HepG2 (cell line): ENCODE measurements at regions not wholly inside any gene's neighbourhood (a gene's known extent, or its start where the extent isn't known, plus 50 kb on each side); places are given as distances from the start of the nearest gene placed in this dataset.
"Not testable (repeated sequence)": the region's sequence is repeated elsewhere in the genome, so short reads cannot be mapped to it uniquely, and the experiment has no call there.

Source experiments
- ATAC-seq: fragments of 200-7000 bp; cut with Tn5 transposase; 3 replicates; pipeline ENCODE4 v1.9.1; 2020; ENCODE audit warnings: mild to moderate bottlenecking, moderate library complexity
- BruUV-seq: library from RNA; stranded (reverse); fragments of 400-500 nt; replicated peaks from 2 replicates; lab custom pipeline; 2021; lab: Mats Ljungman, UMichigan
- CTCF ChIA-PET: fragments of 300-600 bp; formaldehyde crosslinking; extraction: SDS; loops from one replicate; lab custom pipeline; 2021; ENCODE audit warnings: low total read pairs, inconsistent platforms, low intra/inter-chr PET ratio; lab: Yijun Ruan, JAX
- POLR2A ChIA-PET: fragments of 350-600 bp; sonication (Branson Sonifier 250); formaldehyde crosslinking; loops from one replicate; lab custom pipeline; 2020; ENCODE audit warnings: antibody characterized with exemption, inconsistent platforms; lab: Yijun Ruan, JAX
- DNase-seq: peaks from one replicate; pipeline ENCODE4 v3.0.0-alpha.2; 2015; ENCODE audit warnings: low spot score
- FAIRE-seq: peaks from 3 replicates; lab custom pipeline; 2011; peaks lifted over from hg19 to GRCh38; lab: Jason Lieb, UNC
- H2AFZ ChIP-seq: one replicate; pipeline ENCODE4 v1.6.1; 2011; ENCODE audit warnings: low read length, inconsistent platforms
- H3K27ac ChIP-seq: fragments of 300-600 bp; 3 replicates; pipeline ENCODE4 v1.8.0; 2011; ENCODE audit warnings: mixed run types, mild to moderate bottlenecking, mixed read lengths, low read length, inconsistent platforms; ENCODE audit not compliant: insufficient read depth; ENCODE audit errors: extremely low read length
- H3K27me3 ChIP-seq, 2 experiments: fragments of 200-600 bp in 1 of 2; 2 replicates in 1 of 2; 3 replicates in 1 of 2; pipeline versions ENCODE4 v1.6.0 to v1.8.0; 2011; ENCODE audit warnings: low read length in 2 of 2, mild to moderate bottlenecking in 2 of 2, moderate library complexity in 2 of 2, inconsistent platforms in 1 of 2; ENCODE audit not compliant: insufficient read depth in 2 of 2, control insufficient read depth in 1 of 2
- H3K36me3 ChIP-seq, 2 experiments: fragments of 200-600 bp in 1 of 2; replicated peaks in 1 of 2; 2 replicates in 1 of 2; 3 replicates in 1 of 2; pipeline versions ENCODE4 v1.5.1 to v1.8.0; 2011; ENCODE audit warnings: low read length in 2 of 2, inconsistent platforms in 1 of 2; ENCODE audit not compliant: insufficient read depth in 2 of 2, control insufficient read depth in 1 of 2
- H3K4me1 ChIP-seq: 2 replicates; pipeline ENCODE4 v1.5.1; 2012; ENCODE audit warnings: low read length, inconsistent platforms; ENCODE audit not compliant: insufficient read depth
- H3K4me2 ChIP-seq: 2 replicates; pipeline ENCODE4 v1.6.0; 2011; ENCODE audit warnings: low read depth, low read length, inconsistent platforms
- H3K4me3 ChIP-seq, 3 experiments: fragments of 200-600 bp in 1 of 3; sonication (generic), shearing (Covaris generic) in 1 of 3; replicated peaks in 1 of 3; 2 replicates each; pipeline ENCODE4 v1.5.1; 2011 to 2016; ENCODE audit warnings: low read length in 3 of 3, inconsistent platforms in 2 of 3, low read depth in 2 of 3, mild to moderate bottlenecking in 2 of 3, control low read depth in 1 of 3, mixed read lengths in 1 of 3; ENCODE audit not compliant: insufficient read depth in 1 of 3
- H3K79me2 ChIP-seq: one replicate; pipeline ENCODE4 v1.6.1; 2011; ENCODE audit warnings: low read length, inconsistent platforms; ENCODE audit not compliant: insufficient read depth
- H3K9ac ChIP-seq: 2 replicates; pipeline ENCODE4 v1.6.0; 2011; ENCODE audit warnings: mild to moderate bottlenecking, low read depth, low read length, inconsistent platforms; ENCODE audit not compliant: insufficient read depth
- H3K9me3 ChIP-seq: 2 replicates; pipeline ENCODE4 v1.5.1; 2012; ENCODE audit warnings: mild to moderate bottlenecking, low read length
- H4K20me1 ChIP-seq: 2 replicates; pipeline ENCODE4 v1.6.0; 2011; ENCODE audit warnings: inconsistent platforms, mild to moderate bottlenecking, low read length, moderate library complexity; ENCODE audit not compliant: insufficient read depth
- HNRNPL ChIP-seq: fragments of 200-400 bp; formaldehyde crosslinking; IDR thresholded peaks from 2 replicates; pipeline ENCODE4 v1.6.1; 2017; ENCODE audit warnings: mild to moderate bottlenecking, low read depth, low read length
- ZNF605 ChIP-seq: sonication (generic); formaldehyde crosslinking; IDR thresholded peaks from 2 replicates; pipeline ENCODE4 v1.8.0; 2022; ENCODE audit warnings: mild to moderate bottlenecking, missing genetic modification reagents
- WGBS: methylation state at CpG from one replicate; pipeline ENCODE4 v1.1.6; 2017; ENCODE audit warnings: low lambda C conversion rate; 5-methylcytosine and 5-hydroxymethylcytosine counted together
- in situ Hi-C: cut with HindIII; loops from 2 replicates; pipeline ENCODE4 v1.10.0; 2017; ENCODE audit warnings: low pct_unique_long_range_greater_than_20kb; ENCODE audit not compliant: extremely low pct_ligation_motif_present
- intact Hi-C: fragments of 100-400 bp; cut with micrococcal nuclease; formaldehyde crosslinking; loops from one replicate; pipeline ENCODE4 v1.10.0; 2022; ENCODE audit not compliant: unreplicated experiment
- TF ChIP-seq, protein P1 (sequence below): sonication (generic); formaldehyde crosslinking; IDR thresholded peaks from 2 replicates; pipeline ENCODE4 v1.4.0; 2020; ENCODE audit warnings: missing genetic modification reagents

DNA sequence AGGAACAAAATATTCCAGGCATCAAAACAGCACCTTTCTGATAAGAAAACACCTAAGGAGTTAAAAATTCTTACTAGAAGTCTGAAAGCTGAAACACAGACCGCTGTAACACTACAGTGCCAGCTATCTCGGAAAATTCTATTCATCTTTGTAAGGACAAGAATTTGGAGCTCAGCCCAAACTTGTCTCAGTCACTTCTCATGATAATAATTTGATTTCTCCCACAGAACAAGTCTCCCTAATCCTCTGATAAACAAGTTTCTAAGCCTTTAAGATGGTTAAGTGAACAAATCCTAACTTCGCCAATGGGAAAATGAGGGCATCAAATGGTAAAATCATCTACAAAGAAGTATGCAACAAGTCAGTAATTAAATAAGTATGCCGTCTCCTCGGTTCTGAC, 59.9 kb downstream of the SIPA1L2 start:
- no peaks in the 10 kb centered on the region for H3K9me3 ChIP-seq
- H3K4me2 ChIP-seq: no peak overlapping the region
- DNase-seq (no peak), FAIRE-seq (no peak), ATAC-seq (no peak)
- POLR2A ChIA-PET: no interaction called here
- H3K4me1 ChIP-seq: no peaks in the 10 kb centered on the region
- H3K27ac ChIP-seq: no peak overlapping the region
- CTCF ChIA-PET: no interaction called here
- WGBS: 13% methylated on average over 5 of the region's 5 CpGs
- H3K9ac ChIP-seq: no peak overlapping the region
- H3K27me3 ChIP-seq: no peaks in the 10 kb centered on the region
- no peak overlapping the region for H2AFZ ChIP-seq
- no peaks in the 10 kb centered on the region for H3K79me2 ChIP-seq
- TF ChIP-seq, protein P1, sequence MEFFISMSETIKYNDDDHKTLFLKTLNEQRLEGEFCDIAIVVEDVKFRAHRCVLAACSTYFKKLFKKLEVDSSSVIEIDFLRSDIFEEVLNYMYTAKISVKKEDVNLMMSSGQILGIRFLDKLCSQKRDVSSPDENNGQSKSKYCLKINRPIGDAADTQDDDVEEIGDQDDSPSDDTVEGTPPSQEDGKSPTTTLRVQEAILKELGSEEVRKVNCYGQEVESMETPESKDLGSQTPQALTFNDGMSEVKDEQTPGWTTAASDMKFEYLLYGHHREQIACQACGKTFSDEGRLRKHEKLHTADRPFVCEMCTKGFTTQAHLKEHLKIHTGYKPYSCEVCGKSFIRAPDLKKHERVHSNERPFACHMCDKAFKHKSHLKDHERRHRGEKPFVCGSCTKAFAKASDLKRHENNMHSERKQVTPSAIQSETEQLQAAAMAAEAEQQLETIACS: no peak
- TF ChIP-seq HNRNPL (no peak), ZNF605 (CRISPR knock-in tag) (no peak)
- H3K4me3 ChIP-seq: no peak overlapping the region
- BruUV-seq: no TSS peak
- intact Hi-C loops: no loop called here
- no peaks in the 10 kb centered on the region for H4K20me1 ChIP-seq
- in situ Hi-C loops: no loop called here
- H3K36me3 ChIP-seq: no peaks in the 10 kb centered on the region

DNA sequence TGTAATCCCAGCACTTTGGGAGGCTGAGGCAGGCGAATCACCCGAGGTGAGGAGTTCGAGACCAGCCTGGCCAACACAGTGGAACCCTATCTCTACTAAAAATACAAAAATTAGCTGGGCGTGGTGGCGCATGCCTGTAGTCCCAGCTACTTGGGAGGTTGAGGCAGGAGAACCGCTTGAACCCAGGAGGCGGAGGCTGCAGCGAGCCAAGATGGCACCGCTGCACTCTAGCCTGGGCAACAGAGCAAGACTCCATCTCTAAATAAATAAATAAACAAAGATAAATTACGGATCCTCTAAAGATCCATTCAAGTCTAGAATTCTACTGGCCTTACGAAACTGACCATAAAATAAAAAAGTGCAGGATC, 60.4 kb downstream of the SIPA1L2 start:
- intact Hi-C loops, H3K9me3 ChIP-seq, H3K4me1 ChIP-seq, H3K27ac ChIP-seq, POLR2A ChIA-PET, H3K79me2 ChIP-seq, H3K27me3 ChIP-seq, DNase-seq, H2AFZ ChIP-seq, in situ Hi-C loops, ATAC-seq, H3K9ac ChIP-seq, H4K20me1 ChIP-seq, BruUV-seq, H3K4me3 ChIP-seq, H3K4me2 ChIP-seq, H3K36me3 ChIP-seq, CTCF ChIA-PET, FAIRE-seq: not testable (repeated sequence)
- WGBS: 46% methylated on average over 10 of the region's 11 CpGs
